ENCODE measurements at regions not wholly inside any gene's neighbourhood (a gene's known extent, or its start where the extent isn't known, plus 50 kb on each side); places are given as distances from the start of the nearest gene placed in this dataset.

DNA sequence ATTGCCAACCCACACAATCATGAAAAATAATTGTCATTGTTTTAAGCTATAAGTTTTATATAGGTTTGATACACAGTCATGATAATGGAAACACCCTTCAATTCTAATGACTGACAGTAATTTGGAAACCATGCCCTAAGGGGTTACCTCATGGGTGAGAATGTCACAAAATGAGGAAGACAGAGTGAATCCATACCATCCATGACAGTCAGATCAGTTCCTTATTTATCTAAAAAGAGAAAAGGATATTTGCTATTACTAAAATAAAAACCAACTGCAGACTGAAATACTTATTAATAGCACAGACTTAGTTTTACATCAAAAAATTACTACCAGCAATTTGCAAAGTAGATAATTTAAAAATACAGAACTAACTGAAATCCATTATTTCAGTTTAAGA is 437.8 kb downstream of the UTRN start:
- no peak for TF ChIP-seq TCF7L2 (IDR thresholded peaks at IDR 0.05; ENCODE audit: low read depth, low read length)
- no peak for TF ChIP-seq POLR2AphosphoS5 (IDR thresholded peaks at IDR 0.05; ENCODE audit: low read depth, low read length)
- TF ChIP-seq SIN3A (IDR thresholded peaks at IDR 0.05; ENCODE audit: borderline replicate concordance, insufficient read depth, low read depth, low read length), result no peak
- TF ChIP-seq CTCF (IDR thresholded peaks at IDR 0.05), result no peak
- TF ChIP-seq, protein P1, sequence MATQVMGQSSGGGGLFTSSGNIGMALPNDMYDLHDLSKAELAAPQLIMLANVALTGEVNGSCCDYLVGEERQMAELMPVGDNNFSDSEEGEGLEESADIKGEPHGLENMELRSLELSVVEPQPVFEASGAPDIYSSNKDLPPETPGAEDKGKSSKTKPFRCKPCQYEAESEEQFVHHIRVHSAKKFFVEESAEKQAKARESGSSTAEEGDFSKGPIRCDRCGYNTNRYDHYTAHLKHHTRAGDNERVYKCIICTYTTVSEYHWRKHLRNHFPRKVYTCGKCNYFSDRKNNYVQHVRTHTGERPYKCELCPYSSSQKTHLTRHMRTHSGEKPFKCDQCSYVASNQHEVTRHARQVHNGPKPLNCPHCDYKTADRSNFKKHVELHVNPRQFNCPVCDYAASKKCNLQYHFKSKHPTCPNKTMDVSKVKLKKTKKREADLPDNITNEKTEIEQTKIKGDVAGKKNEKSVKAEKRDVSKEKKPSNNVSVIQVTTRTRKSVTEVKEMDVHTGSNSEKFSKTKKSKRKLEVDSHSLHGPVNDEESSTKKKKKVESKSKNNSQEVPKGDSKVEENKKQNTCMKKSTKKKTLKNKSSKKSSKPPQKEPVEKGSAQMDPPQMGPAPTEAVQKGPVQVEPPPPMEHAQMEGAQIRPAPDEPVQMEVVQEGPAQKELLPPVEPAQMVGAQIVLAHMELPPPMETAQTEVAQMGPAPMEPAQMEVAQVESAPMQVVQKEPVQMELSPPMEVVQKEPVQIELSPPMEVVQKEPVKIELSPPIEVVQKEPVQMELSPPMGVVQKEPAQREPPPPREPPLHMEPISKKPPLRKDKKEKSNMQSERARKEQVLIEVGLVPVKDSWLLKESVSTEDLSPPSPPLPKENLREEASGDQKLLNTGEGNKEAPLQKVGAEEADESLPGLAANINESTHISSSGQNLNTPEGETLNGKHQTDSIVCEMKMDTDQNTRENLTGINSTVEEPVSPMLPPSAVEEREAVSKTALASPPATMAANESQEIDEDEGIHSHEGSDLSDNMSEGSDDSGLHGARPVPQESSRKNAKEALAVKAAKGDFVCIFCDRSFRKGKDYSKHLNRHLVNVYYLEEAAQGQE (IDR thresholded peaks at IDR 0.05; ENCODE audit: insufficient read depth in 1 of 2, low read depth in 2 of 2, low read length in 1 of 2), result no peak
- no TSS peak for BruUV-seq (replicated peaks)
- CTCF ChIA-PET, result no interaction called here
- Histone ChIP-seq H3K27me3 (ENCODE audit: control insufficient read depth, insufficient read depth, low read length) (no peaks in the 10 kb centered on the region), H3K4me3 (ENCODE audit: low read depth in 2 of 2, low read length in 2 of 2) (no peak overlapping the region), H3K36me3 (ENCODE audit: control insufficient read depth, insufficient read depth, low read length) (no peaks in the 10 kb centered on the region), H3K4me1 (ENCODE audit: control insufficient read depth, insufficient read depth, low read length) (peaks cover 4% of the 10 kb centered on the region; the same call in 1 of the 2 replicates), H3K27ac (ENCODE audit: low read length) (no peak overlapping the region), H3K9me3 (ENCODE audit: control insufficient read depth, insufficient read depth, low read depth, low read length) (no peaks in the 10 kb centered on the region)
- no peak for ATAC-seq
- DNase-seq (ENCODE audit: low read depth, low spot score), result no peak
- POLR2A ChIA-PET, result no interaction called here
- in situ Hi-C loops (cut with HindIII; ENCODE audit: low pct_unique_long_range_greater_than_20kb, low sequenced_read_pairs), result no loop called here
- intact Hi-C loops (cut with micrococcal nuclease; ENCODE audit: unreplicated experiment), result no loop called here

DNA sequence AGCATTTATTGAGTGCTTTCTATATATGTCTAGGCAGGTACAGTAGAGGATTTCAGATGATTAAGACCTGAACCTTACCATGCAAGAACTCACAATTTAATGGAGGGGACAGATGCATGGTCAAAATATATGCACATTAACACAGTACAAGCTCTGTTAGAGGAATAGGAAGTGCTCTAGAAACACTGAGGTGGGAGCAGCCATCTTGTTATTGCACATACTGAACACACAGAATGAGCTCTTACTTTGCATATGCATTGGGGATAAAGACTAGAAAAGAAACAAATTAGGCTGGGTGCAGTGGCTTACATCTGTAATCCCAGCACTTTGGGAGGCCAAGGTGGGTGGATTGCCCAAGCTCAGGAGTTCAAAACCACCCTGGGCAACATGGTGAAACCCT is 438.3 kb downstream of the UTRN start:
- DNase-seq (ENCODE audit: low read depth, low spot score) (no peak), ATAC-seq (no peak)
- BruUV-seq (replicated peaks), result no TSS peak
- peaks cover 4% of the 10 kb centered on the region; the same call in 1 of the 2 replicates for H3K4me1 ChIP-seq (ENCODE audit: control insufficient read depth, insufficient read depth, low read length)
- H3K9me3 ChIP-seq (ENCODE audit: control insufficient read depth, insufficient read depth, low read depth, low read length), result no peaks in the 10 kb centered on the region
- H3K27me3 ChIP-seq (ENCODE audit: control insufficient read depth, insufficient read depth, low read length), result no peaks in the 10 kb centered on the region
- ChIA-PET POLR2A (no interaction called here), CTCF (no interaction called here)
- intact Hi-C loops (cut with micrococcal nuclease; ENCODE audit: unreplicated experiment), result no loop called here
- no peak overlapping the region for H3K4me3 ChIP-seq (ENCODE audit: low read depth in 2 of 2, low read length in 2 of 2)
- in situ Hi-C loops (cut with HindIII; ENCODE audit: low pct_unique_long_range_greater_than_20kb, low sequenced_read_pairs), result no loop called here
- no peaks in the 10 kb centered on the region for H3K36me3 ChIP-seq (ENCODE audit: control insufficient read depth, insufficient read depth, low read length)
- H3K27ac ChIP-seq (ENCODE audit: low read length), result no peak overlapping the region
- no peak for TF ChIP-seq POLR2AphosphoS5 (IDR thresholded peaks at IDR 0.05; ENCODE audit: low read depth, low read length)
- no peak for TF ChIP-seq TCF7L2 (IDR thresholded peaks at IDR 0.05; ENCODE audit: low read depth, low read length)
- no peak for TF ChIP-seq SIN3A (IDR thresholded peaks at IDR 0.05; ENCODE audit: borderline replicate concordance, insufficient read depth, low read depth, low read length)
- TF ChIP-seq CTCF (IDR thresholded peaks at IDR 0.05), result no peak
